ENCODE measurements at regions not wholly inside any gene's neighbourhood (a gene's known extent, or its start where the extent isn't known, plus 50 kb on each side); places are given as distances from the start of the nearest gene placed in this dataset.
"Not testable (repeated sequence)": the region's sequence is repeated elsewhere in the genome, so short reads cannot be mapped to it uniquely, and the experiment has no call there.

GRCh38 chr6:164085091-164086075 lies 670.9 kb downstream of the QKI start:
- no peak for DNase-seq
- no peak for TF ChIP-seq EZH2phosphoT487 (IDR thresholded peaks at IDR 0.05; ENCODE audit: low read length)
- TF ChIP-seq EZH2 (optimal IDR thresholded peaks at IDR 0.05; ENCODE audit: low read depth, low read length), result no peak
- no peak for TF ChIP-seq CTCF (IDR thresholded peaks at IDR 0.05; ENCODE audit: low read length)
- H3K4me2 ChIP-seq (ENCODE audit: low read depth, low read length), result no peak overlapping the region

GRCh38 chr6:164079275-164079600 lies 664.7 kb downstream of the QKI start:
- Histone ChIP-seq H3F3A (ENCODE audit: insufficient read depth, low read length) (no peaks in the 10 kb centered on the region), H3K4me3 (ENCODE audit: low read length) (no peak overlapping the region), H3K27ac (ENCODE audit: low read length) (no peak overlapping the region), H3K27me3 (replicated peaks; ENCODE audit: insufficient read depth, low read length) (no peaks in the 10 kb centered on the region), H3K4me1 (ENCODE audit: low read length) (no peaks in the 10 kb centered on the region), H3K9ac (ENCODE audit: low read length) (no peak overlapping the region), H2AFZ (ENCODE audit: low read length) (no peak overlapping the region), H3K9me3 (replicated peaks; ENCODE audit: insufficient read depth, low read length) (no peaks in the 10 kb centered on the region), H3K36me3 (replicated peaks; ENCODE audit: insufficient read depth, low read length) (no peaks in the 10 kb centered on the region), H3K4me2 (ENCODE audit: low read depth, low read length) (no peak overlapping the region), H4K20me1 (ENCODE audit: insufficient read depth, low read length) (no peaks in the 10 kb centered on the region), H3K79me2 (ENCODE audit: low read length) (no peaks in the 10 kb centered on the region), H3K9me2 (replicated peaks; ENCODE audit: insufficient read depth, low read length) (no peaks in the 10 kb centered on the region)
- TF ChIP-seq EZH2phosphoT487 (IDR thresholded peaks at IDR 0.05; ENCODE audit: low read length), result no peak
- TF ChIP-seq EZH2 (optimal IDR thresholded peaks at IDR 0.05; ENCODE audit: low read depth, low read length), result no peak
- no peak for TF ChIP-seq CTCF (IDR thresholded peaks at IDR 0.05; ENCODE audit: low read length)
- no peak for DNase-seq

More at GRCh38 chr6:164085091-164086075, 670.9 kb downstream of the QKI start:
- Histone ChIP-seq H3K36me3 (replicated peaks; ENCODE audit: insufficient read depth, low read length) (no peaks in the 10 kb centered on the region), H3K9ac (ENCODE audit: low read length) (no peak overlapping the region), H3K4me1 (ENCODE audit: low read length) (no peaks in the 10 kb centered on the region), H3K9me3 (replicated peaks; ENCODE audit: insufficient read depth, low read length) (no peaks in the 10 kb centered on the region), H3K27ac (ENCODE audit: low read length) (no peak overlapping the region), H3K27me3 (replicated peaks; ENCODE audit: insufficient read depth, low read length) (no peaks in the 10 kb centered on the region), H3F3A (ENCODE audit: insufficient read depth, low read length) (no peaks in the 10 kb centered on the region), H3K4me3 (ENCODE audit: low read length) (no peak overlapping the region), H3K79me2 (ENCODE audit: low read length) (no peaks in the 10 kb centered on the region), H4K20me1 (ENCODE audit: insufficient read depth, low read length) (no peaks in the 10 kb centered on the region), H2AFZ (ENCODE audit: low read length) (no peak overlapping the region), H3K9me2 (replicated peaks; ENCODE audit: insufficient read depth, low read length) (no peaks in the 10 kb centered on the region)

GRCh38 chr6:164078532-164079274 lies 664.2 kb downstream of the QKI start:
- Histone ChIP-seq H3K36me3 (replicated peaks; ENCODE audit: insufficient read depth, low read length) (no peaks in the 10 kb centered on the region), H3K9ac (ENCODE audit: low read length) (no peak overlapping the region), H3K27me3 (replicated peaks; ENCODE audit: insufficient read depth, low read length) (no peaks in the 10 kb centered on the region), H3F3A (ENCODE audit: insufficient read depth, low read length) (no peaks in the 10 kb centered on the region), H3K4me2 (ENCODE audit: low read depth, low read length) (no peak overlapping the region), H2AFZ (ENCODE audit: low read length) (no peak overlapping the region), H3K27ac (ENCODE audit: low read length) (no peak overlapping the region), H3K4me3 (ENCODE audit: low read length) (no peak overlapping the region), H4K20me1 (ENCODE audit: insufficient read depth, low read length) (no peaks in the 10 kb centered on the region), H3K79me2 (ENCODE audit: low read length) (no peaks in the 10 kb centered on the region), H3K9me3 (replicated peaks; ENCODE audit: insufficient read depth, low read length) (no peaks in the 10 kb centered on the region), H3K4me1 (ENCODE audit: low read length) (no peaks in the 10 kb centered on the region), H3K9me2 (replicated peaks; ENCODE audit: insufficient read depth, low read length) (no peaks in the 10 kb centered on the region)
- no peak for DNase-seq
- TF ChIP-seq EZH2 (optimal IDR thresholded peaks at IDR 0.05; ENCODE audit: low read depth, low read length) (no peak), CTCF (IDR thresholded peaks at IDR 0.05; ENCODE audit: low read length) (no peak), EZH2phosphoT487 (IDR thresholded peaks at IDR 0.05; ENCODE audit: low read length) (no peak)

GRCh38 chr6:164076818-164077532 lies 662.5 kb downstream of the QKI start:
- DNase-seq; H2AFZ ChIP-seq (ENCODE audit: low read length); H3K36me3 ChIP-seq (replicated peaks; ENCODE audit: insufficient read depth, low read length); H3K4me2 ChIP-seq (ENCODE audit: low read depth, low read length); H3K79me2 ChIP-seq (ENCODE audit: low read length); H4K20me1 ChIP-seq (ENCODE audit: insufficient read depth, low read length); H3K9me2 ChIP-seq (replicated peaks; ENCODE audit: insufficient read depth, low read length); H3F3A ChIP-seq (ENCODE audit: insufficient read depth, low read length); H3K4me1 ChIP-seq (ENCODE audit: low read length); H3K9me3 ChIP-seq (replicated peaks; ENCODE audit: insufficient read depth, low read length); H3K4me3 ChIP-seq (ENCODE audit: low read length); H3K27ac ChIP-seq (ENCODE audit: low read length); H3K9ac ChIP-seq (ENCODE audit: low read length); H3K27me3 ChIP-seq (replicated peaks; ENCODE audit: insufficient read depth, low read length): not testable (repeated sequence)

Measured in MM.1S (cell line).